Astrocyte (in vitro differentiated cells and primary cell): ENCODE measurements at regions not wholly inside any gene's neighbourhood (a gene's known extent, or its start where the extent isn't known, plus 50 kb on each side); places are given as distances from the start of the nearest gene placed in this dataset.

Experiments
- CTCF ChIP-seq: IDR thresholded peaks from 2 replicates; pipeline ENCODE4 v1.5.1; 2011; ENCODE audit warnings: low read depth, mild to moderate bottlenecking, inconsistent platforms, low read length, moderate library complexity; ENCODE audit not compliant: insufficient read depth
- EZH2 ChIP-seq: IDR thresholded peaks from 2 replicates; pipeline ENCODE4 v1.6.1; 2012; ENCODE audit warnings: mild to moderate bottlenecking, low read length, inconsistent platforms; ENCODE audit not compliant: insufficient read depth

- TF ChIP-seq CTCF (no peak), EZH2 (no peak)
Observed at GRCh38 chr2:188788621-188789020, 185.6 kb upstream of the COL3A1 start.
